ENCODE measurements at regions not wholly inside any gene's neighbourhood (a gene's known extent, or its start where the extent isn't known, plus 50 kb on each side); places are given as distances from the start of the nearest gene placed in this dataset.

DNA sequence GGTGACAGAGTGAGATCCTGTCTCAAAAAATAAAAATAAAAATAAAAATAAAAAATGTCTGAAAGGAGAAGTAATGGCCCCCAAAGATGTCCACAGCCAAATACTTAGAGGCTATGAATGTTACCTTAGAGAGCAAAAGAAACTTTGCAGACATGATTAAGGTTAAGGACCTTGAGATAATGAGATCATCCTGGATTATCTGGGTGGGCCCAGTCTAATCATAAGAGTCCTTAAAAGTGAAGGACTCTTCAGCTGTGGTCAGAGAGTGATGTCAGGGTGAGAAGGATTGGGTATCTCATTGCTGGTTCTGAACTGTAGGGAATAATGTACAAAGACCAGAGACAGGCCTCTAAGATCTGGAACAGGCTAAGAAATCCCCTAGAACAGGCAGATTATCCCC is 84.9 kb upstream of the POU1F1 start:
- no peaks in the 10 kb centered on the region for H3K79me2 ChIP-seq (ENCODE audit: insufficient read depth, low read length)
- no peaks in the 10 kb centered on the region for H3K36me3 ChIP-seq (ENCODE audit: insufficient read depth, low read length)
- H3K4me2 ChIP-seq (ENCODE audit: insufficient read depth, low read length): no peak overlapping the region
- H3K9me3 ChIP-seq (ENCODE audit: low read depth, low read length): no peaks in the 10 kb centered on the region
- no peaks in the 10 kb centered on the region for H3K27me3 ChIP-seq (ENCODE audit: insufficient read depth, low read length)
- no peak overlapping the region for H3K27ac ChIP-seq (ENCODE audit: low read depth, low read length)
- DNase-seq (ENCODE audit: insufficient read length, low spot score, missing footprints): no peak
- no peak overlapping the region for H3K4me3 ChIP-seq (ENCODE audit: insufficient read depth, low read length)
- TF ChIP-seq, protein P1, sequence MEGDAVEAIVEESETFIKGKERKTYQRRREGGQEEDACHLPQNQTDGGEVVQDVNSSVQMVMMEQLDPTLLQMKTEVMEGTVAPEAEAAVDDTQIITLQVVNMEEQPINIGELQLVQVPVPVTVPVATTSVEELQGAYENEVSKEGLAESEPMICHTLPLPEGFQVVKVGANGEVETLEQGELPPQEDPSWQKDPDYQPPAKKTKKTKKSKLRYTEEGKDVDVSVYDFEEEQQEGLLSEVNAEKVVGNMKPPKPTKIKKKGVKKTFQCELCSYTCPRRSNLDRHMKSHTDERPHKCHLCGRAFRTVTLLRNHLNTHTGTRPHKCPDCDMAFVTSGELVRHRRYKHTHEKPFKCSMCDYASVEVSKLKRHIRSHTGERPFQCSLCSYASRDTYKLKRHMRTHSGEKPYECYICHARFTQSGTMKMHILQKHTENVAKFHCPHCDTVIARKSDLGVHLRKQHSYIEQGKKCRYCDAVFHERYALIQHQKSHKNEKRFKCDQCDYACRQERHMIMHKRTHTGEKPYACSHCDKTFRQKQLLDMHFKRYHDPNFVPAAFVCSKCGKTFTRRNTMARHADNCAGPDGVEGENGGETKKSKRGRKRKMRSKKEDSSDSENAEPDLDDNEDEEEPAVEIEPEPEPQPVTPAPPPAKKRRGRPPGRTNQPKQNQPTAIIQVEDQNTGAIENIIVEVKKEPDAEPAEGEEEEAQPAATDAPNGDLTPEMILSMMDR (IDR thresholded peaks at IDR 0.05; ENCODE audit: extremely low read depth, low read depth, low read length): no peak
- H2AFZ ChIP-seq (ENCODE audit: low read length): no peak overlapping the region
- peaks cover 5% of the 10 kb centered on the region for H3K4me1 ChIP-seq (ENCODE audit: insufficient read depth, low read length)
- no peaks in the 10 kb centered on the region for H4K20me1 ChIP-seq (ENCODE audit: insufficient read depth, low read length)

- H3K27me3 ChIP-seq (ENCODE audit: insufficient read depth, low read length): no peaks in the 10 kb centered on the region
- DNase-seq (ENCODE audit: insufficient read length, low spot score, missing footprints): no peak
- no peaks in the 10 kb centered on the region for H3K36me3 ChIP-seq (ENCODE audit: insufficient read depth, low read length)
- no peaks in the 10 kb centered on the region for H3K79me2 ChIP-seq (ENCODE audit: insufficient read depth, low read length)
- no peak overlapping the region for H3K4me3 ChIP-seq (ENCODE audit: insufficient read depth, low read length)
- no peak overlapping the region for H3K27ac ChIP-seq (ENCODE audit: low read depth, low read length)
- H2AFZ ChIP-seq (ENCODE audit: low read length): no peak overlapping the region
- H4K20me1 ChIP-seq (ENCODE audit: insufficient read depth, low read length): no peaks in the 10 kb centered on the region
- TF ChIP-seq, protein P1 (IDR thresholded peaks at IDR 0.05; ENCODE audit: extremely low read depth, low read depth, low read length): no peak
- H3K4me1 ChIP-seq (ENCODE audit: insufficient read depth, low read length): peaks cover 5% of the 10 kb centered on the region
- no peak overlapping the region for H3K4me2 ChIP-seq (ENCODE audit: insufficient read depth, low read length)
- no peaks in the 10 kb centered on the region for H3K9me3 ChIP-seq (ENCODE audit: low read depth, low read length)
Measured at GRCh38 chr3:87359826-87360225, 83.4 kb upstream of the POU1F1 start.

DNA sequence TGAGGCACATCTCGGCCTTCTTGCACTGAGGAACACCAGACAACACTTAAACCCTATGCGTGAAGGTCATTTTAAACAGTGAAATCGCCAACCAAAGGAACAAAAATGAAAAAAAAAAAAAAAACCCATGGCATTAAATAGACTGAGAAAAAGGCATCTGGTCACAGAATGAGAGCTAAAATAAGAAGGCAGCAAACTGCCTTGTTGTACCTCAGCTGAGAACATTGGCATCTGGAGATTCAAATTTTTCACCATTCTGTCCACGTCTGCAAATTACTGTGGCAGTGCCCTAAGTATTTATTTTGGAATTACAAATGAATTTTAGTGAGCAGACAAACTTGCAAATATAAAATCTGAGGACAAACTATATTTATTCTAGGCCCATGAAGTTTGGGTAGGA is 82.6 kb upstream of the POU1F1 start:
- no peak overlapping the region for H3K27ac ChIP-seq (ENCODE audit: low read depth, low read length)
- H3K9me3 ChIP-seq (ENCODE audit: low read depth, low read length): no peaks in the 10 kb centered on the region
- TF ChIP-seq, protein P1 (IDR thresholded peaks at IDR 0.05; ENCODE audit: extremely low read depth, low read depth, low read length): no peak
- no peaks in the 10 kb centered on the region for H3K79me2 ChIP-seq (ENCODE audit: insufficient read depth, low read length)
- H2AFZ ChIP-seq (ENCODE audit: low read length): no peak overlapping the region
- no peak for DNase-seq (ENCODE audit: insufficient read length, low spot score, missing footprints)
- peaks cover 5% of the 10 kb centered on the region for H3K4me1 ChIP-seq (ENCODE audit: insufficient read depth, low read length)
- H3K4me2 ChIP-seq (ENCODE audit: insufficient read depth, low read length): no peak overlapping the region
- H4K20me1 ChIP-seq (ENCODE audit: insufficient read depth, low read length): no peaks in the 10 kb centered on the region
- no peak overlapping the region for H3K4me3 ChIP-seq (ENCODE audit: insufficient read depth, low read length)
- H3K27me3 ChIP-seq (ENCODE audit: insufficient read depth, low read length): no peaks in the 10 kb centered on the region
- no peaks in the 10 kb centered on the region for H3K36me3 ChIP-seq (ENCODE audit: insufficient read depth, low read length)

DNA sequence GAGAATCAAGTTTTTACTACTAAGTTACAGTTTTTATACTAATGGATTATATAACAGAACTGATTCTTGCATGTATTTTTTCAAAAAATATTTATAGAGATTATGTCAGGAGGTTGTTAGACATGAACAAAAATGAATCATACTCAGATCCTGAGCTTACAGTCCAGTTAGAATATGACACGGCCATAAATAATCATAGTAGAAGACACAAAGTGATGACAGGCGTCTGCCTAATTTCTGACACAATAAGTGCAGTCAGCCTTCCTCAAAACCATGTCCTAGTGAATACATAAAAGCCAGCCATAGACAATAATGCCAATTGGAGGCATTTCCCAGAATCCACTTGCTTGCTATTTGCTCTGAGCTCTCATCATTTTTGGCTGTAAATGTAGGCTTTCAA is 81.7 kb upstream of the POU1F1 start:
- TF ChIP-seq, protein P1 (IDR thresholded peaks at IDR 0.05; ENCODE audit: extremely low read depth, low read depth, low read length): no peak
- Histone ChIP-seq H3K27ac (ENCODE audit: low read depth, low read length) (no peak overlapping the region), H3K4me2 (ENCODE audit: insufficient read depth, low read length) (no peak overlapping the region), H4K20me1 (ENCODE audit: insufficient read depth, low read length) (no peaks in the 10 kb centered on the region), H3K79me2 (ENCODE audit: insufficient read depth, low read length) (no peaks in the 10 kb centered on the region), H2AFZ (ENCODE audit: low read length) (peak overlapping the region; percentile 48), H3K4me1 (ENCODE audit: insufficient read depth, low read length) (peaks cover 5% of the 10 kb centered on the region), H3K36me3 (ENCODE audit: insufficient read depth, low read length) (no peaks in the 10 kb centered on the region), H3K4me3 (ENCODE audit: insufficient read depth, low read length) (no peak overlapping the region), H3K27me3 (ENCODE audit: insufficient read depth, low read length) (no peaks in the 10 kb centered on the region), H3K9me3 (ENCODE audit: low read depth, low read length) (no peaks in the 10 kb centered on the region)
- DNase-seq (ENCODE audit: insufficient read length, low spot score, missing footprints): no peak

Measured in osteoblast (primary cell).